Right lobe of liver (tissue), 4 donors: ENCODE measurements at regions not wholly inside any gene's neighbourhood (a gene's known extent, or its start where the extent isn't known, plus 50 kb on each side); places are given as distances from the start of the nearest gene placed in this dataset.

ENCODE experiments used
- CTCF ChIP-seq, 4 donors: fragments of 200-600 bp in 3 of 4; fragments of 450-650 bp in 1 of 4; IDR thresholded peaks; one replicate each; pipeline versions ENCODE4 v1.5.1 to v1.8.0; 2016 to 2022; ENCODE audit warnings: antibody characterized with exemption in 4 of 4, mild to moderate bottlenecking in 2 of 4
- POLR2A ChIP-seq: fragments of 450-650 bp; IDR thresholded peaks from one replicate; pipeline ENCODE4 v1.6.1; 2017; ENCODE audit warnings: antibody characterized with exemption, mild to moderate bottlenecking
- donor health status: DM: no; HTN: no; CAD: no.
- donor health status: DM: no; HTN: no; CAD: no.
- donor health status: DM: no; HTN: yes; CAD: no.

DNA sequence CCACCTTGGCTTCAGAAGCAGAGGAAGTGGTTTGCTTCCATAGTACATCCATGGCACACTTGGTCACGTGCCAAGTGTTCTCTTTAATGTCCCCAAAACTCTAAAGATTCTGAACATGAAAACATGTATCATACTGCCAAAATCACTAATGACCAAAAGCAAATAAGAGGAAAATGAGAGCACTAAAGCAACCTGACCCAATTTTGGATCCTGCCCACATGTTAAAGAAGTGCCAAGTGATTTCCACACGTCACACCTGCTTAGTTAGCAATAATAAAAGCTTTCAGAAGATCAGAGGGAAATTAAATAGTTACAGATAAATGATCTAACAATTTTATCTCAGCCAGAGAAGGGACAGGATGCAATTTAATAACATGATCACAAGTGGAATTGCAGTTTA lies 1170.0 kb downstream of the XPNPEP1 start:
- TF ChIP-seq POLR2A (no peak), CTCF (IDR thresholded peaks at IDR 0.05) (no peak)
